IMR-90 (cell line): ENCODE measurements at regions not wholly inside any gene's neighbourhood (a gene's known extent, or its start where the extent isn't known, plus 50 kb on each side); places are given as distances from the start of the nearest gene placed in this dataset.

Source experiments
- CEBPB ChIP-seq: IDR thresholded peaks from 2 replicates; pipeline ENCODE4 v1.6.1; 2012; ENCODE audit warnings: low read depth, low read length, improper control_type of control experiment
- NFE2L2 ChIP-seq: fragments of 150-350 bp; IDR thresholded peaks from 2 replicates; pipeline ENCODE4 v1.6.1; 2016; ENCODE audit warnings: low read depth, mild to moderate bottlenecking, low read length
- POLR2A ChIP-seq: IDR thresholded peaks from 2 replicates; pipeline ENCODE4 v1.6.1; 2012; ENCODE audit warnings: mild to moderate bottlenecking, low read depth, low read length
- RAD21 ChIP-seq: IDR thresholded peaks from 2 replicates; pipeline ENCODE4 v1.6.1; 2012; ENCODE audit warnings: low read length, improper control_type of control experiment
- RFX5 ChIP-seq: IDR thresholded peaks from 2 replicates; pipeline ENCODE4 v1.8.0; 2012; ENCODE audit warnings: low read depth, mild to moderate bottlenecking, low read length, moderate library complexity
- SMC3 ChIP-seq: fragments of 150-350 bp; IDR thresholded peaks from 2 replicates; pipeline ENCODE4 v1.6.1; 2016; ENCODE audit warnings: low read depth, mild to moderate bottlenecking, antibody characterized with exemption, low read length, moderate library complexity
- TF ChIP-seq, protein P1 (sequence below): conservative IDR thresholded peaks from 2 replicates; pipeline ENCODE4 v1.5.1; 2012; ENCODE audit warnings: mild to moderate bottlenecking, low read depth, low read length, improper control_type of control experiment

- TF ChIP-seq, protein P1, sequence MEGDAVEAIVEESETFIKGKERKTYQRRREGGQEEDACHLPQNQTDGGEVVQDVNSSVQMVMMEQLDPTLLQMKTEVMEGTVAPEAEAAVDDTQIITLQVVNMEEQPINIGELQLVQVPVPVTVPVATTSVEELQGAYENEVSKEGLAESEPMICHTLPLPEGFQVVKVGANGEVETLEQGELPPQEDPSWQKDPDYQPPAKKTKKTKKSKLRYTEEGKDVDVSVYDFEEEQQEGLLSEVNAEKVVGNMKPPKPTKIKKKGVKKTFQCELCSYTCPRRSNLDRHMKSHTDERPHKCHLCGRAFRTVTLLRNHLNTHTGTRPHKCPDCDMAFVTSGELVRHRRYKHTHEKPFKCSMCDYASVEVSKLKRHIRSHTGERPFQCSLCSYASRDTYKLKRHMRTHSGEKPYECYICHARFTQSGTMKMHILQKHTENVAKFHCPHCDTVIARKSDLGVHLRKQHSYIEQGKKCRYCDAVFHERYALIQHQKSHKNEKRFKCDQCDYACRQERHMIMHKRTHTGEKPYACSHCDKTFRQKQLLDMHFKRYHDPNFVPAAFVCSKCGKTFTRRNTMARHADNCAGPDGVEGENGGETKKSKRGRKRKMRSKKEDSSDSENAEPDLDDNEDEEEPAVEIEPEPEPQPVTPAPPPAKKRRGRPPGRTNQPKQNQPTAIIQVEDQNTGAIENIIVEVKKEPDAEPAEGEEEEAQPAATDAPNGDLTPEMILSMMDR = no peak
- no peak for TF ChIP-seq RAD21
- TF ChIP-seq CEBPB = no peak
- no peak for TF ChIP-seq SMC3
- no peak for TF ChIP-seq RFX5
- no peak for TF ChIP-seq NFE2L2
- TF ChIP-seq POLR2A = no peak
Observed at GRCh38 chr16:88197481-88198456, 185.0 kb upstream of the ZNF469 start.
